Activated T-cell treated with anti-CD3 and anti-CD28 coated beads, Interleukin-2, amount 50 U/mL, for 72 hours (primary cell): ENCODE measurements at regions not wholly inside any gene's neighbourhood (a gene's known extent, or its start where the extent isn't known, plus 50 kb on each side); places are given as distances from the start of the nearest gene placed in this dataset.

Experiments
- ATAC-seq, 2 donors: fragments of 150-1000 bp; cut with Tn5 transposase; replicated peaks in 1 of 2; 2 replicates each; pipeline ENCODE4 v1.10.0; 2021; ENCODE audit warnings: moderate library complexity in 2 of 2, mild to moderate bottlenecking in 1 of 2
- DNase-seq, 2 donors: peaks; one replicate each; pipeline ENCODE4 v3.0.0; 2021 to 2022; ENCODE audit warnings: mixed read lengths in 1 of 2
- H3K27ac Mint-ChIP-seq: one replicate; pipeline ENCODE4 v1.8.0; 2022; ENCODE audit warnings: mild to moderate bottlenecking, moderate library complexity, mixed read lengths
- H3K27me3 Mint-ChIP-seq: one replicate; pipeline ENCODE4 v1.8.0; 2022; ENCODE audit warnings: low read depth, mixed read lengths
- H3K36me3 Mint-ChIP-seq, 2 donors: one replicate each; pipeline ENCODE4 v1.8.0; 2022; ENCODE audit warnings: mixed read lengths in 2 of 2, mild to moderate bottlenecking in 1 of 2; ENCODE audit not compliant: insufficient read depth in 2 of 2
- H3K4me1 Mint-ChIP-seq: one replicate; pipeline ENCODE4 v1.8.0; 2022; ENCODE audit warnings: low read depth, mixed read lengths
- H3K4me3 Mint-ChIP-seq, 2 donors: one replicate each; pipeline ENCODE4 v1.8.0; 2022; ENCODE audit warnings: mild to moderate bottlenecking in 2 of 2, mixed read lengths in 2 of 2, moderate library complexity in 2 of 2
- H3K9me3 Mint-ChIP-seq, 2 donors: one replicate each; pipeline ENCODE4 v1.8.0; 2022; ENCODE audit warnings: mixed read lengths in 2 of 2

GRCh38 chr2:164060031-164060430, 324.2 kb upstream of the FIGN start:
- no peak for ATAC-seq
- no peaks in the 10 kb centered on the region for H3K4me1 Mint-ChIP-seq
- H3K27ac Mint-ChIP-seq: no peak overlapping the region

GRCh38 chr2:164055623-164056022, 319.8 kb upstream of the FIGN start:
- no peaks in the 10 kb centered on the region for H3K27me3 Mint-ChIP-seq
- peaks cover 2% of the 10 kb centered on the region in 2 donors for H3K9me3 Mint-ChIP-seq
- peaks cover 0 to 3% of the 10 kb centered on the region in 2 donors for H3K36me3 Mint-ChIP-seq
- H3K27ac Mint-ChIP-seq: no peak overlapping the region
- no peaks in the 10 kb centered on the region for H3K4me1 Mint-ChIP-seq
- DNase-seq (no peak), ATAC-seq (no peak)
- H3K4me3 Mint-ChIP-seq: no peak overlapping the region

More at GRCh38 chr2:164060031-164060430, 324.2 kb upstream of the FIGN start:
- Mint-ChIP-seq H3K9me3 (peaks cover 2% of the 10 kb centered on the region in 2 donors), H3K27me3 (no peaks in the 10 kb centered on the region), H3K36me3 (peaks cover 0 to 3% of the 10 kb centered on the region in 2 donors), H3K4me3 (no peak overlapping the region)
- no peak for DNase-seq

- no peaks in the 10 kb centered on the region for H3K4me1 Mint-ChIP-seq
- ATAC-seq: no peak
- no peak overlapping the region for H3K4me3 Mint-ChIP-seq
- H3K27me3 Mint-ChIP-seq: no peaks in the 10 kb centered on the region
- H3K27ac Mint-ChIP-seq: no peak overlapping the region
- H3K36me3 Mint-ChIP-seq: peaks cover 0 to 3% of the 10 kb centered on the region in 2 donors
- H3K9me3 Mint-ChIP-seq: peaks cover 2% of the 10 kb centered on the region in 2 donors
- no peak for DNase-seq
Measured at GRCh38 chr2:164054651-164055050, 318.8 kb upstream of the FIGN start.

GRCh38 chr2:164053021-164053420, 317.2 kb upstream of the FIGN start:
- Mint-ChIP-seq H3K9me3 (peaks cover 4 to 6% of the 10 kb centered on the region in 2 donors), H3K4me3 (no peak overlapping the region), H3K36me3 (peaks cover 0 to 3% of the 10 kb centered on the region in 2 donors), H3K4me1 (no peaks in the 10 kb centered on the region), H3K27ac (no peak overlapping the region), H3K27me3 (no peaks in the 10 kb centered on the region)
- DNase-seq: no peak
- ATAC-seq: no peak

- Mint-ChIP-seq H3K27ac (no peak overlapping the region), H3K36me3 (no peaks in the 10 kb centered on the region), H3K9me3 (peaks cover 4% of the 10 kb centered on the region in 2 donors), H3K4me3 (no peak overlapping the region), H3K4me1 (no peaks in the 10 kb centered on the region), H3K27me3 (no peaks in the 10 kb centered on the region)
- ATAC-seq (no peak), DNase-seq (no peak)
Measured at GRCh38 chr2:164052006-164052405, 316.2 kb upstream of the FIGN start.

- Mint-ChIP-seq H3K4me3 (no peak overlapping the region), H3K4me1 (no peaks in the 10 kb centered on the region), H3K9me3 (peaks cover 4% of the 10 kb centered on the region in 2 donors), H3K27me3 (no peaks in the 10 kb centered on the region), H3K27ac (no peak overlapping the region), H3K36me3 (no peaks in the 10 kb centered on the region)
- no peak for ATAC-seq
- DNase-seq: no peak
Measured at GRCh38 chr2:164048729-164049128, 312.9 kb upstream of the FIGN start.

- Mint-ChIP-seq H3K9me3 (peaks cover 7 to 9% of the 10 kb centered on the region in 2 donors), H3K27ac (no peak overlapping the region), H3K4me3 (no peak overlapping the region), H3K4me1 (no peaks in the 10 kb centered on the region), H3K36me3 (no peaks in the 10 kb centered on the region), H3K27me3 (no peaks in the 10 kb centered on the region)
- ATAC-seq (no peak), DNase-seq (no peak)
Measured at GRCh38 chr2:164046040-164046439, 310.2 kb upstream of the FIGN start.

GRCh38 chr2:164044622-164045021, 308.8 kb upstream of the FIGN start:
- no peaks in the 10 kb centered on the region for H3K36me3 Mint-ChIP-seq
- no peak for DNase-seq
- peaks cover 7 to 14% of the 10 kb centered on the region in 2 donors for H3K9me3 Mint-ChIP-seq
- no peak for ATAC-seq
- no peak overlapping the region for H3K27ac Mint-ChIP-seq
- no peaks in the 10 kb centered on the region for H3K27me3 Mint-ChIP-seq
- H3K4me3 Mint-ChIP-seq: no peak overlapping the region
- no peaks in the 10 kb centered on the region for H3K4me1 Mint-ChIP-seq

GRCh38 chr2:164039270-164039669, 303.5 kb upstream of the FIGN start:
- Mint-ChIP-seq H3K27me3 (no peaks in the 10 kb centered on the region), H3K4me1 (no peaks in the 10 kb centered on the region), H3K9me3 (peaks cover 4 to 10% of the 10 kb centered on the region in 2 donors), H3K4me3 (no peak overlapping the region), H3K36me3 (no peaks in the 10 kb centered on the region), H3K27ac (no peak overlapping the region)
- ATAC-seq (no peak), DNase-seq (no peak)

GRCh38 chr2:164032995-164033394, 297.2 kb upstream of the FIGN start:
- no peak for ATAC-seq
- H3K27me3 Mint-ChIP-seq: no peaks in the 10 kb centered on the region
- H3K9me3 Mint-ChIP-seq: peaks cover 0 to 4% of the 10 kb centered on the region in 2 donors

GRCh38 chr2:164030623-164031022, 294.8 kb upstream of the FIGN start:
- no peak for ATAC-seq
- Mint-ChIP-seq H3K4me1 (no peaks in the 10 kb centered on the region), H3K27me3 (no peaks in the 10 kb centered on the region), H3K36me3 (peaks cover 0 to 1% of the 10 kb centered on the region in 2 donors), H3K27ac (no peak overlapping the region), H3K9me3 (peaks cover 5 to 13% of the 10 kb centered on the region in 2 donors), H3K4me3 (no peak overlapping the region)
- DNase-seq: no peak

More at GRCh38 chr2:164032995-164033394, 297.2 kb upstream of the FIGN start:
- no peak overlapping the region for H3K4me3 Mint-ChIP-seq
- no peaks in the 10 kb centered on the region for H3K36me3 Mint-ChIP-seq
- no peak overlapping the region for H3K27ac Mint-ChIP-seq
- no peaks in the 10 kb centered on the region for H3K4me1 Mint-ChIP-seq
- no peak for DNase-seq

- no peak for ATAC-seq
Measured at GRCh38 chr2:164028814-164029534, 293.2 kb upstream of the FIGN start.

GRCh38 chr2:164024396-164024795, 288.6 kb upstream of the FIGN start:
- H3K27me3 Mint-ChIP-seq: no peaks in the 10 kb centered on the region
- no peak for DNase-seq
- H3K9me3 Mint-ChIP-seq: peaks cover 15 to 22% of the 10 kb centered on the region in 2 donors
- no peaks in the 10 kb centered on the region for H3K4me1 Mint-ChIP-seq
- ATAC-seq: no peak
- H3K27ac Mint-ChIP-seq: no peak overlapping the region
- peaks cover 0 to 1% of the 10 kb centered on the region in 2 donors for H3K36me3 Mint-ChIP-seq
- H3K4me3 Mint-ChIP-seq: no peak overlapping the region

More at GRCh38 chr2:164028814-164029534, 293.2 kb upstream of the FIGN start:
- Mint-ChIP-seq H3K36me3 (peaks cover 0 to 1% of the 10 kb centered on the region in 2 donors), H3K9me3 (peaks cover 5 to 16% of the 10 kb centered on the region in 2 donors), H3K27ac (no peak overlapping the region), H3K4me1 (no peaks in the 10 kb centered on the region), H3K4me3 (no peak overlapping the region), H3K27me3 (no peaks in the 10 kb centered on the region)
- DNase-seq: no peak

- no peak overlapping the region for H3K4me3 Mint-ChIP-seq
- H3K4me1 Mint-ChIP-seq: no peaks in the 10 kb centered on the region
- ATAC-seq: no peak
- no peak for DNase-seq
- peaks cover 0 to 1% of the 10 kb centered on the region in 2 donors for H3K36me3 Mint-ChIP-seq
- no peak overlapping the region for H3K27ac Mint-ChIP-seq
- H3K27me3 Mint-ChIP-seq: no peaks in the 10 kb centered on the region
- peaks cover 15 to 22% of the 10 kb centered on the region in 2 donors for H3K9me3 Mint-ChIP-seq
Measured at GRCh38 chr2:164023896-164024295, 288.1 kb upstream of the FIGN start.
